ENCODE measurements at regions not wholly inside any gene's neighbourhood (a gene's known extent, or its start where the extent isn't known, plus 50 kb on each side); places are given as distances from the start of the nearest gene placed in this dataset.

DNA sequence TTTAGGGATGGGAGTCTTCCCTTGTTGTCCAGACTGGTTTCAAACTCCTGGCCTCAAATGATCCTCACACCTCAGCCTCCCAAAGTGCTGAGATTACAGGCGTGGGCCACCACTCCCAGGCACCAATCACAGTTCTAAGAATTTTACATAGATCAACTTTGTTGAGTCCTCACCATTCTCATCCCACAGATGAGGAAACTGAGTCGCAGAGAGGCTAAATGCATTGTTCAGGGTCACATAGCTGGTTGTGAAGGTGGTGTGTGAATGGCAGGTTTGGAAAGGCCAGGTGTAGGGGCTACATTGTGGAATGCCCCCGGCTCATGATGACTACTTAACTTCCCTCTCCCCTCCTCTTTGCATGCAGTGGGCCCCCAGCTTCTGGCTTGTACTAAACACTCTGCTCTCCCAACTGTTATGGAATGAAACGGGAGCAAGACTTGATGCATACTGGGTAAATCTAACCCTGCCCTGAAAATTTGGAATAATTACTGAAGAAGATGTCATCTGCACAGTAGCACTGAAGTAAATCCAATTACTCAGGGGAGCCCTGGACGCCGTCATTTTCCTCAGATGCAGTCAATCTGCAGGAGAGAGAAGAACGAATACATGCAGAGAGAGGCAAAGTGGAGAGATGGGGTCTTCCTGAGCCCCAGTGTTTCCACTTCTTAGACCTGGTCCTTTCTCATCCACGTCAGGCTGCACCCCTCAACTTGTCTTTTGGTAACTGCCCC, 102.3 kb upstream of the ZNF217 start:
- H3K4me3 ChIP-seq (ENCODE audit: low read depth, low read length): no peak overlapping the region
- TF ChIP-seq CTCF (IDR thresholded peaks at IDR 0.05; ENCODE audit: insufficient read depth, low read depth, low read length, missing control alignments): no peak
- DNase-seq (ENCODE audit: low read depth): no peak

DNA sequence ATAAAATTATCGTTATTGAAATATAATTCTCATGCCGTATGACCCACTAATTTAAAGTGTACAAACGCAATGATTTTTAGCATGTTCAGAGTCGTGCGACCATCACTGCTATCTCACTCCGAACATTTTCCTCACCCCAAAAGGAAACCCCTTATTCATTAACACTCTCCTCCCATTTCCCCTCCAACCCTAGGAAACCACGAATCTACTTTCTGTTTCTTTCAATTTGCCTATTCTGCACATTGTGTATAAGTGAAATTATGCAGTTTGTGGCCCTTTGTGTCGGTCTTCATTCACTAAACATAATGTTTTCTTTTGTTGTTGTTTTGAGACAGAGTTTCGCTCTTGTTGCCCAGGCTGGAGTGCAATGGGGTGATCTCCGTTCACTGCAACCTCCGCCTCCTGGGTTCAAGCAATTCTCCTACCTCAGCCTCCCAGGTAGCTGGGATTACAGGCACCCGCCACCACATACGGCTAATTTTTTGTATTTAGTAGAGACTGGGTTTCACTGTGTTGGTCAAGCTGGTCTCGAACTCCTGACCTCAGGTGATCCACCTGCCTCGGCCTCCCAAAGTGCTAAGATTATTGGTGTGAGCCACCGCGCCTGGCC, 99.7 kb upstream of the ZNF217 start:
- TF ChIP-seq CTCF (IDR thresholded peaks at IDR 0.05; ENCODE audit: insufficient read depth, low read depth, low read length, missing control alignments): no peak
- DNase-seq (ENCODE audit: low read depth): no peak
- H3K4me3 ChIP-seq (ENCODE audit: low read depth, low read length): no peak overlapping the region

GRCh38 chr20:53692465-53693067, 98.9 kb upstream of the ZNF217 start:
- DNase-seq (ENCODE audit: low read depth): no peak
- H3K4me3 ChIP-seq (ENCODE audit: low read depth, low read length): no peak overlapping the region
- no peak for TF ChIP-seq CTCF (IDR thresholded peaks at IDR 0.05; ENCODE audit: insufficient read depth, low read depth, low read length, missing control alignments)

GRCh38 chr20:53691811-53692192, 98.2 kb upstream of the ZNF217 start:
- no peak overlapping the region for H3K4me3 ChIP-seq (ENCODE audit: low read depth, low read length)
- no peak for TF ChIP-seq CTCF (IDR thresholded peaks at IDR 0.05; ENCODE audit: insufficient read depth, low read depth, low read length, missing control alignments)
- no peak for DNase-seq (ENCODE audit: low read depth)

GRCh38 chr20:53691060-53691810, 97.6 kb upstream of the ZNF217 start:
- no peak for TF ChIP-seq CTCF (IDR thresholded peaks at IDR 0.05; ENCODE audit: insufficient read depth, low read depth, low read length, missing control alignments)
- no peak for DNase-seq (ENCODE audit: low read depth)
- no peak overlapping the region for H3K4me3 ChIP-seq (ENCODE audit: low read depth, low read length)

DNA sequence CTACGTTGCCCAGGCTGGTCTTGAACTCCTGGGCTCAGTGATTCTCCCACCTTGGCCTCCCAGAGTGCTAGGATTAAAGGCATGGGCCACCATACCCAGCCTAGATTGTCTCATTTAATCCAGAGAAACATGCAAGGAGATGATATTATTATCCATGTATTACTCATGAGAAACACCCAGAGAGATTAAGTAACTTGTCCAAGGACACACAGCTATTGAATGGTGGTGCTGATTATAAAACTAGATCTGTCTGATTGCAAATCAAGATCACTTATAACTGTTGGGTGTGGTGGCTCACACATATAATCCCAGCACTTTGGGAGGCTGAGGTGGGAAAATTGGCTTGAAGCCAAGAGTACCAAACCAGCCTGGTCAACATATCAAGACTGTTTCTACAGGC, 94.4 kb upstream of the ZNF217 start:
- DNase-seq (ENCODE audit: low read depth): no peak
- no peak for TF ChIP-seq CTCF (IDR thresholded peaks at IDR 0.05; ENCODE audit: insufficient read depth, low read depth, low read length, missing control alignments)
- H3K4me3 ChIP-seq (ENCODE audit: low read depth, low read length): no peak overlapping the region

Measured in GM12865 (cell line).